Tibial nerve (tissue), 3 donors: ENCODE measurements at regions not wholly inside any gene's neighbourhood (a gene's known extent, or its start where the extent isn't known, plus 50 kb on each side); places are given as distances from the start of the nearest gene placed in this dataset.

ENCODE experiments used
- POLR2A ChIP-seq, 2 donors: fragments of 450-650 bp; IDR thresholded peaks; one replicate each; pipeline ENCODE4 v1.6.1; 2017; ENCODE audit warnings: antibody characterized with exemption in 2 of 2, mild to moderate bottlenecking in 2 of 2, moderate library complexity in 2 of 2
- TF ChIP-seq, protein P1 (sequence below), 5 experiments: fragments of 200-600 bp in 3 of 5; fragments of 450-650 bp in 2 of 5; sonication (generic) in 3 of 5; IDR thresholded peaks; one replicate each; pipeline ENCODE4 v1.5.1; 2016 to 2019; ENCODE audit warnings: antibody characterized with exemption in 5 of 5, mild to moderate bottlenecking in 3 of 5, moderate library complexity in 2 of 5

- TF ChIP-seq, protein P1, sequence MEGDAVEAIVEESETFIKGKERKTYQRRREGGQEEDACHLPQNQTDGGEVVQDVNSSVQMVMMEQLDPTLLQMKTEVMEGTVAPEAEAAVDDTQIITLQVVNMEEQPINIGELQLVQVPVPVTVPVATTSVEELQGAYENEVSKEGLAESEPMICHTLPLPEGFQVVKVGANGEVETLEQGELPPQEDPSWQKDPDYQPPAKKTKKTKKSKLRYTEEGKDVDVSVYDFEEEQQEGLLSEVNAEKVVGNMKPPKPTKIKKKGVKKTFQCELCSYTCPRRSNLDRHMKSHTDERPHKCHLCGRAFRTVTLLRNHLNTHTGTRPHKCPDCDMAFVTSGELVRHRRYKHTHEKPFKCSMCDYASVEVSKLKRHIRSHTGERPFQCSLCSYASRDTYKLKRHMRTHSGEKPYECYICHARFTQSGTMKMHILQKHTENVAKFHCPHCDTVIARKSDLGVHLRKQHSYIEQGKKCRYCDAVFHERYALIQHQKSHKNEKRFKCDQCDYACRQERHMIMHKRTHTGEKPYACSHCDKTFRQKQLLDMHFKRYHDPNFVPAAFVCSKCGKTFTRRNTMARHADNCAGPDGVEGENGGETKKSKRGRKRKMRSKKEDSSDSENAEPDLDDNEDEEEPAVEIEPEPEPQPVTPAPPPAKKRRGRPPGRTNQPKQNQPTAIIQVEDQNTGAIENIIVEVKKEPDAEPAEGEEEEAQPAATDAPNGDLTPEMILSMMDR (IDR thresholded peaks at IDR 0.05): no peak
- no peak for TF ChIP-seq POLR2A (IDR thresholded peaks at IDR 0.05)
Measured at GRCh38 chr2:84078471-84078870, 380.6 kb downstream of the SUCLG1 start.
